Smooth muscle cell (in vitro differentiated cells): ENCODE measurements at regions not wholly inside any gene's neighbourhood (a gene's known extent, or its start where the extent isn't known, plus 50 kb on each side); places are given as distances from the start of the nearest gene placed in this dataset.

ENCODE experiments used
- DNase-seq: peaks from one replicate; lab custom pipeline; 2025; ENCODE audit not compliant: unreplicated experiment; lab: John Stamatoyannopoulos, UW
- H2AFZ ChIP-seq: fragments of 200-600 bp; sonication (generic); 2 replicates; pipeline ENCODE4 v1.6.0; 2016; ENCODE audit warnings: antibody characterized with exemption, low read depth, mild to moderate bottlenecking
- H3F3A ChIP-seq: fragments of 200-600 bp; sonication (generic); 2 replicates; pipeline ENCODE4 v1.6.0; 2017; ENCODE audit warnings: antibody characterized with exemption, low read depth
- H3K27ac ChIP-seq: fragments of 200-600 bp; sonication (generic); 2 replicates; pipeline ENCODE4 v1.5.1; 2016; ENCODE audit warnings: low read depth, mild to moderate bottlenecking
- H3K27me3 ChIP-seq: fragments of 200-600 bp; sonication (generic); 2 replicates; pipeline ENCODE4 v1.6.1; 2016; ENCODE audit warnings: low read depth, mild to moderate bottlenecking
- H3K36me3 ChIP-seq: fragments of 200-600 bp; sonication (generic); 2 replicates; pipeline ENCODE4 v1.5.1; 2016; ENCODE audit warnings: low read depth
- H3K4me1 ChIP-seq: fragments of 200-600 bp; sonication (generic); 2 replicates; pipeline ENCODE4 v1.5.1; 2016; ENCODE audit warnings: low read depth
- H3K4me2 ChIP-seq: fragments of 200-600 bp; sonication (generic); 2 replicates; pipeline ENCODE4 v1.6.0; 2016; ENCODE audit warnings: mild to moderate bottlenecking
- H3K4me3 ChIP-seq: fragments of 200-600 bp; sonication (generic); 2 replicates; pipeline ENCODE4 v1.5.1; 2016; ENCODE audit warnings: mild to moderate bottlenecking
- H3K79me2 ChIP-seq: fragments of 200-600 bp; sonication (generic); 2 replicates; pipeline ENCODE4 v1.6.0; 2016; ENCODE audit warnings: low read depth, mild to moderate bottlenecking
- H3K9ac ChIP-seq: fragments of 200-600 bp; sonication (generic); 2 replicates; pipeline ENCODE4 v1.6.0; 2016; ENCODE audit warnings: low read depth
- H3K9me3 ChIP-seq: fragments of 200-600 bp; sonication (generic); replicated peaks from 2 replicates; pipeline ENCODE4 v1.5.1; 2016; ENCODE audit warnings: low read depth
- H4K20me1 ChIP-seq: fragments of 200-600 bp; sonication (generic); 2 replicates; pipeline ENCODE4 v1.6.0; 2016; ENCODE audit warnings: low read depth
- WGBS: methylation state at CpG from one replicate; pipeline ENCODE4 v1.1.7; 2016; ENCODE audit warnings: low lambda C conversion rate; 5-methylcytosine and 5-hydroxymethylcytosine counted together
- TF ChIP-seq, protein P1 (sequence below): fragments of 200-600 bp; sonication (generic); IDR thresholded peaks from 2 replicates; pipeline ENCODE4 v1.5.1; 2017; ENCODE audit warnings: borderline replicate concordance, mild to moderate bottlenecking, antibody characterized with exemption; ENCODE audit not compliant: insufficient read depth, poor library complexity, severe bottlenecking

DNA sequence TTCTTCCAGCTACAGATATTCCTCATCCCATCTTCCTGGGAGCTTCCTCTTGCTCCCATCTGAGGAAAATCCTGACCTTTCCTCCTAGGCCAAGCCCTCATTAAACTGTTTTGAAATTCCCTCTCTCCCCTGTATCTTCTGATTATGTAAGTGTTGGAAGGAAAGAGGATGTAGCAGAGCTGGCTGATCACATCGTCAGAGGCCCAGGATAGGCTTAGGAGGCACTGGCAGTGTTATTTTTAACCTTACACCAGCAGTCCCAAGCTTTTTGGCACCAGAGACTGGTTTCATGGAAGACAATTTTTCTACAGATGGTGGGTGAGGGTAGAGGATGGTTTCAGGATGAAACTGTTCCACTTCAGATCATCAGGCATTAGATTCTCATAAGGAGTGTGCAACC lies 630.4 kb downstream of the EPHA4 start:
- TF ChIP-seq, protein P1, sequence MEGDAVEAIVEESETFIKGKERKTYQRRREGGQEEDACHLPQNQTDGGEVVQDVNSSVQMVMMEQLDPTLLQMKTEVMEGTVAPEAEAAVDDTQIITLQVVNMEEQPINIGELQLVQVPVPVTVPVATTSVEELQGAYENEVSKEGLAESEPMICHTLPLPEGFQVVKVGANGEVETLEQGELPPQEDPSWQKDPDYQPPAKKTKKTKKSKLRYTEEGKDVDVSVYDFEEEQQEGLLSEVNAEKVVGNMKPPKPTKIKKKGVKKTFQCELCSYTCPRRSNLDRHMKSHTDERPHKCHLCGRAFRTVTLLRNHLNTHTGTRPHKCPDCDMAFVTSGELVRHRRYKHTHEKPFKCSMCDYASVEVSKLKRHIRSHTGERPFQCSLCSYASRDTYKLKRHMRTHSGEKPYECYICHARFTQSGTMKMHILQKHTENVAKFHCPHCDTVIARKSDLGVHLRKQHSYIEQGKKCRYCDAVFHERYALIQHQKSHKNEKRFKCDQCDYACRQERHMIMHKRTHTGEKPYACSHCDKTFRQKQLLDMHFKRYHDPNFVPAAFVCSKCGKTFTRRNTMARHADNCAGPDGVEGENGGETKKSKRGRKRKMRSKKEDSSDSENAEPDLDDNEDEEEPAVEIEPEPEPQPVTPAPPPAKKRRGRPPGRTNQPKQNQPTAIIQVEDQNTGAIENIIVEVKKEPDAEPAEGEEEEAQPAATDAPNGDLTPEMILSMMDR, result no peak
- H3K79me2 ChIP-seq, result no peaks in the 10 kb centered on the region
- H3K27me3 ChIP-seq, result no peaks in the 10 kb centered on the region
- no peaks in the 10 kb centered on the region for H3K9me3 ChIP-seq
- DNase-seq, result no peak
- no peaks in the 10 kb centered on the region for H3K4me1 ChIP-seq
- 83% methylated on average over 1 of the region's 1 CpG for WGBS
- no peaks in the 10 kb centered on the region for H4K20me1 ChIP-seq
- H3K9ac ChIP-seq, result no peak overlapping the region
- no peaks in the 10 kb centered on the region for H3K36me3 ChIP-seq
- no peak overlapping the region for H3K4me3 ChIP-seq
- H2AFZ ChIP-seq, result no peak overlapping the region
- H3K27ac ChIP-seq, result no peak overlapping the region
- no peaks in the 10 kb centered on the region for H3F3A ChIP-seq
- H3K4me2 ChIP-seq, result no peak overlapping the region

- H3K27ac ChIP-seq, result no peak overlapping the region
- H4K20me1 ChIP-seq, result no peaks in the 10 kb centered on the region
- no peak overlapping the region for H3K9ac ChIP-seq
- no peak overlapping the region for H2AFZ ChIP-seq
- TF ChIP-seq, protein P1, result no peak
- H3K27me3 ChIP-seq, result no peaks in the 10 kb centered on the region
- no peaks in the 10 kb centered on the region for H3K9me3 ChIP-seq
- no peaks in the 10 kb centered on the region for H3K79me2 ChIP-seq
- no peaks in the 10 kb centered on the region for H3F3A ChIP-seq
- H3K4me1 ChIP-seq, result no peaks in the 10 kb centered on the region
- DNase-seq, result no peak
- WGBS, result 29% methylated on average over 1 of the region's 1 CpG
- H3K36me3 ChIP-seq, result no peaks in the 10 kb centered on the region
- H3K4me2 ChIP-seq, result no peak overlapping the region
- no peak overlapping the region for H3K4me3 ChIP-seq
Observed at GRCh38 chr2:220946552-220946951, 625.6 kb downstream of the EPHA4 start.

DNA sequence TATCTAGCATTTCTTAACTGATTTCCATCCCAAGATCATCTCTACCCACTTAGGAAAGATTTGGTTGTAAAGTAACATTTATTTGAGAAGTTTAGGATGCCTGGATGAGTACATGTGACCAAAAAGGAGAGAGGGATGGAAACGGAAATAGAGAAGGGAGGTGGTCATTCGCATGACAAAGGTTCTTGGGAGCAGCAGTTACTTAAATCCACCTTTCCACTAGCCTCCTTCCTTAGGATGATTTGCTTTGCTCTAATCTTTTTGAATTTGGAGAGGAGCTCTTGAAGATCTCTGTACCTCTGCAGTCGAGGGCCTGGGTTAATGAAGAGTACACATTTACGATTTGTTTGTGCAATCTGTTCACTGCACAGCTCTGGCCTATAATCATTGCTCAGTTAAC lies 623.5 kb downstream of the EPHA4 start:
- Histone ChIP-seq H3K9ac (no peak overlapping the region), H3F3A (no peaks in the 10 kb centered on the region), H3K4me1 (no peaks in the 10 kb centered on the region), H3K27me3 (no peaks in the 10 kb centered on the region), H2AFZ (no peak overlapping the region), H3K9me3 (no peaks in the 10 kb centered on the region), H3K79me2 (no peaks in the 10 kb centered on the region), H4K20me1 (no peaks in the 10 kb centered on the region), H3K36me3 (no peaks in the 10 kb centered on the region), H3K4me3 (no peak overlapping the region), H3K27ac (no peak overlapping the region), H3K4me2 (no peak overlapping the region)
- TF ChIP-seq, protein P1, result no peak
- DNase-seq, result no peak
- 75% methylated on average over 4 of the region's 4 CpGs for WGBS

DNA sequence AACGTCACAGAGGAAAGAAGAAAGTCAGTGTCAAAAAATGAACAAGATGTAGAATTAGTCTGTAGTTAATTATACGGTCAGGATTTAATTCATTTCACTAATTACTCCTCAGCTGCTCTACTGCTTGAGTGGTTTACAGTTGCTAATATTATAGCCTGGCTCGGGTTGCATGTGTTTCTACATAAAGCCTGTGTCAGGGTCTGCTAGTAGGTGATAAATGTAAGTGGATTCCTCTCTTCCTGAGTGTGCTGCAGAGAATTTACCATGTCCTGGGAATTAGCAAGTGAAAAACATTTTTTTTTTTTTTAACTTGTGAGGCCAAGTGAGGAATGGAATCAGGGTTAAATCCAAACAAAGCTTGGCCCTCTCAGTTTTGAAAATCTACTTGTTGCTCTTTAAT lies 622.6 kb downstream of the EPHA4 start:
- no peak overlapping the region for H3K4me3 ChIP-seq
- H3K36me3 ChIP-seq, result no peaks in the 10 kb centered on the region
- H3K4me2 ChIP-seq, result no peak overlapping the region
- H3F3A ChIP-seq, result no peaks in the 10 kb centered on the region
- 41% methylated on average over 3 of the region's 3 CpGs for WGBS
- TF ChIP-seq, protein P1, result no peak
- H3K27me3 ChIP-seq, result no peaks in the 10 kb centered on the region
- no peaks in the 10 kb centered on the region for H4K20me1 ChIP-seq
- no peak overlapping the region for H3K27ac ChIP-seq
- no peak overlapping the region for H3K9ac ChIP-seq
- no peaks in the 10 kb centered on the region for H3K4me1 ChIP-seq
- H3K79me2 ChIP-seq, result no peaks in the 10 kb centered on the region
- no peak for DNase-seq
- no peaks in the 10 kb centered on the region for H3K9me3 ChIP-seq
- H2AFZ ChIP-seq, result no peak overlapping the region
